PC-9 (cell line): ENCODE measurements at regions not wholly inside any gene's neighbourhood (a gene's known extent, or its start where the extent isn't known, plus 50 kb on each side); places are given as distances from the start of the nearest gene placed in this dataset.

Experiments
- CTCF ChIP-seq: fragments of 200-600 bp; sonication (generic); conservative IDR thresholded peaks from 2 replicates; pipeline ENCODE4 v1.6.1; 2017; ENCODE audit warnings: mixed run types, antibody characterized with exemption, mild to moderate bottlenecking, moderate library complexity
- EZH2 ChIP-seq: fragments of 200-600 bp; sonication (generic); IDR thresholded peaks from 2 replicates; pipeline ENCODE4 v1.8.0; 2017; ENCODE audit warnings: antibody characterized with exemption, low read depth

- TF ChIP-seq CTCF (no peak), EZH2 (no peak)
These were observed 63.0 kb upstream of the HS3ST4 start for GRCh38 chr16:25628766-25629165.
